Upper lobe of right lung (tissue), 1 donor: ENCODE measurements at regions not wholly inside any gene's neighbourhood (a gene's known extent, or its start where the extent isn't known, plus 50 kb on each side); places are given as distances from the start of the nearest gene placed in this dataset.
A peak's percentile ranks its signal among the peaks of the same experiment; 100 is the strongest.

Source experiments
- ATAC-seq: fragments of 200-7000 bp; cut with Tn5 transposase; one replicate; pipeline ENCODE4 v1.9.1; 2020; ENCODE audit warnings: mild to moderate bottlenecking, moderate library complexity
- DNase-seq: peaks from one replicate; pipeline ENCODE4 v3.0.0-alpha.2; 2020
- H3K27ac ChIP-seq: fragments of 200-600 bp; one replicate; pipeline ENCODE4 v1.8.0; 2022
- H3K27me3 ChIP-seq: fragments of 200-600 bp; one replicate; pipeline ENCODE4 v1.8.0; 2022; ENCODE audit warnings: mild to moderate bottlenecking
- H3K36me3 ChIP-seq: fragments of 200-600 bp; one replicate; pipeline ENCODE4 v1.8.0; 2022
- H3K4me1 ChIP-seq: fragments of 200-600 bp; one replicate; pipeline ENCODE4 v1.8.0; 2022
- H3K4me3 ChIP-seq: fragments of 200-600 bp; one replicate; pipeline ENCODE4 v1.8.0; 2022; ENCODE audit warnings: mild to moderate bottlenecking
- H3K9me3 ChIP-seq: fragments of 200-600 bp; one replicate; pipeline ENCODE4 v1.8.0; 2022
- intact Hi-C: fragments of 100-400 bp; cut with DNase I; formaldehyde crosslinking; loops from one replicate; pipeline ENCODE4 v1.11.0; 2022
- TF ChIP-seq, protein P1 (sequence below): fragments of 200-600 bp; IDR thresholded peaks from one replicate; pipeline ENCODE4 v1.8.0; 2022; ENCODE audit warnings: antibody characterized with exemption
- donor health status: DM: no; HTN: yes; CAD: no; lungs with severe emphysema.

- H3K27me3 ChIP-seq: no peaks in the 10 kb centered on the region
- DNase-seq (no peak), ATAC-seq (no peak)
- intact Hi-C loops: no loop called here
- H3K9me3 ChIP-seq: no peaks in the 10 kb centered on the region
- H3K36me3 ChIP-seq: no peaks in the 10 kb centered on the region
- TF ChIP-seq, protein P1, sequence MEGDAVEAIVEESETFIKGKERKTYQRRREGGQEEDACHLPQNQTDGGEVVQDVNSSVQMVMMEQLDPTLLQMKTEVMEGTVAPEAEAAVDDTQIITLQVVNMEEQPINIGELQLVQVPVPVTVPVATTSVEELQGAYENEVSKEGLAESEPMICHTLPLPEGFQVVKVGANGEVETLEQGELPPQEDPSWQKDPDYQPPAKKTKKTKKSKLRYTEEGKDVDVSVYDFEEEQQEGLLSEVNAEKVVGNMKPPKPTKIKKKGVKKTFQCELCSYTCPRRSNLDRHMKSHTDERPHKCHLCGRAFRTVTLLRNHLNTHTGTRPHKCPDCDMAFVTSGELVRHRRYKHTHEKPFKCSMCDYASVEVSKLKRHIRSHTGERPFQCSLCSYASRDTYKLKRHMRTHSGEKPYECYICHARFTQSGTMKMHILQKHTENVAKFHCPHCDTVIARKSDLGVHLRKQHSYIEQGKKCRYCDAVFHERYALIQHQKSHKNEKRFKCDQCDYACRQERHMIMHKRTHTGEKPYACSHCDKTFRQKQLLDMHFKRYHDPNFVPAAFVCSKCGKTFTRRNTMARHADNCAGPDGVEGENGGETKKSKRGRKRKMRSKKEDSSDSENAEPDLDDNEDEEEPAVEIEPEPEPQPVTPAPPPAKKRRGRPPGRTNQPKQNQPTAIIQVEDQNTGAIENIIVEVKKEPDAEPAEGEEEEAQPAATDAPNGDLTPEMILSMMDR: no peak
- no peak overlapping the region for H3K27ac ChIP-seq
- peaks cover 15% of the 10 kb centered on the region for H3K4me1 ChIP-seq
- H3K4me3 ChIP-seq: no peak overlapping the region
These were observed 105.4 kb upstream of the F3 start for GRCh38 chr1:94646786-94647555.

DNA sequence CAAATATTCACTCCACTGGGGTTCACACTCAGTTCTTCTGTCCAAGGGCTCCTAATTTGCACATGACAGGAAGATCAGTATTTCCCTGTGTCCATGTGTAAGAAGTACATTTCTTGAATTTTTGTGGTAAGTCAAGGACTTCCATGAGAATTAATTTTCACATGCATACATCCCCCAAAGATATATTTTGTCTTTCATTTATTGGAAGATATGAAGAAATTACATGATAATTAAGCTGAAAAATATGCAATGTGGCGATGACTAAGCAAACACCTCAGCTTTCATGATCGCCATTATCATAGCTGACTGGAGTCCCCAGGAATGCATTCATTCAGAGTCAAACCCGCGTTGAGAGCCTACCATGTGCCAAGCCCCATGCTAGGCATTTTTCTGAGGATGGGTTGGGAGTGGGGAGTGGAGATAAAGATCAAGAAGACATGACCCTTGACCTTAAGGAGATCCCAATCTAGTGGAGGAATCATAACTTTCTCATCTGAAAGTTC, 104.6 kb upstream of the F3 start:
- DNase-seq (no peak), ATAC-seq (no peak)
- H3K36me3 ChIP-seq: no peaks in the 10 kb centered on the region
- intact Hi-C loops: no loop called here
- peaks cover 15% of the 10 kb centered on the region for H3K4me1 ChIP-seq
- H3K9me3 ChIP-seq: no peaks in the 10 kb centered on the region
- TF ChIP-seq, protein P1: no peak
- no peak overlapping the region for H3K4me3 ChIP-seq
- no peaks in the 10 kb centered on the region for H3K27me3 ChIP-seq
- no peak overlapping the region for H3K27ac ChIP-seq

DNA sequence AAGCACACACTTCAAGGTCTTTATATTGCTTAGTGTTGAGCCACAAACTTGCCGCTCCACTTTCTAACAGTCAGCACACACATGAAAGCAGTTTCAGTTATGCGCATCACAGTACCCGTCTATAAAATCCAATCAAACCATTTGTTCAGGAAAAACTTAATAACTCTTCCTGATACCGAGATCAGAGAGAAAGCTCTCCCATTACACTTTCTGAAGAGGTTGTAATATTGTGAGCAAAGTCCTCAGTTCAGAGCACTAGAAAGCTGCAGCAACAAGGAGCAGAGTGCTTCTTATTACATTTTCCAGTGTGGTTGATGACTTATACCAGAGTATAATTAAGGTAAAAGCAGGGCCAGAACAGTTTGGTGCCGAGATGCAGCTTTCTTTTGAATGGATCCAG, 102.8 kb upstream of the F3 start:
- intact Hi-C loops: no loop called here
- Histone ChIP-seq H3K36me3 (no peaks in the 10 kb centered on the region), H3K4me1 (peaks cover 15% of the 10 kb centered on the region), H3K4me3 (no peak overlapping the region), H3K27me3 (no peaks in the 10 kb centered on the region), H3K9me3 (no peaks in the 10 kb centered on the region), H3K27ac (no peak overlapping the region)
- ATAC-seq (peak; percentile 30), DNase-seq (no peak)
- TF ChIP-seq, protein P1: no peak

DNA sequence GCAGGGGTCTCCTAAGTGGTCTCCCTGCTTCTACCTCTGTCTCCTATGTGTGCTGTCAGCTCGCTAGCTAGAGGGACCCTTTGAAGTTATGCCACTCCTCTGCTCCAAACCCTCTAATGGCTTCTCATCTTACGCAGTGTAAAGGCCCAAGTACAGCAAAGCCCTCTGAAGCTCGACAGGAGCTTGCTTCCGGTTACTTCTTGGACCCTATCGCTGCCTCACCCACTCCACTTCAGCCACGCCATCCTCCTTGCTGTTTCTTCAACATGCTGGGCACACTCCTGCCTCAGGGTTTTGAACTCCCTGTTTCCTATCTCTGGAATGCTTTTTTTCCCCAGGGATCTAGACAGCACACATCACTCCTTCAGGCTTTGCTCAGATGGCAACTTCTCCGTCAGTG, 102.3 kb upstream of the F3 start:
- H3K9me3 ChIP-seq: no peaks in the 10 kb centered on the region
- no peak for DNase-seq
- no peaks in the 10 kb centered on the region for H3K27me3 ChIP-seq
- intact Hi-C loops: no loop called here
- TF ChIP-seq, protein P1: no peak
- no peak for ATAC-seq
- H3K4me1 ChIP-seq: peaks cover 12% of the 10 kb centered on the region
- H3K27ac ChIP-seq: no peak overlapping the region
- H3K4me3 ChIP-seq: no peak overlapping the region
- no peaks in the 10 kb centered on the region for H3K36me3 ChIP-seq

- H3K4me3 ChIP-seq: no peak overlapping the region
- H3K36me3 ChIP-seq: no peaks in the 10 kb centered on the region
- intact Hi-C loops: no loop called here
- no peak overlapping the region for H3K27ac ChIP-seq
- H3K9me3 ChIP-seq: no peaks in the 10 kb centered on the region
- H3K4me1 ChIP-seq: peaks cover 6% of the 10 kb centered on the region
- no peaks in the 10 kb centered on the region for H3K27me3 ChIP-seq
- ATAC-seq: peak; percentile 55
- TF ChIP-seq, protein P1: no peak
- no peak for DNase-seq
These were observed 101.2 kb upstream of the F3 start for GRCh38 chr1:94642617-94643321.
